ENCODE measurements at regions not wholly inside any gene's neighbourhood (a gene's known extent, or its start where the extent isn't known, plus 50 kb on each side); places are given as distances from the start of the nearest gene placed in this dataset.

DNA sequence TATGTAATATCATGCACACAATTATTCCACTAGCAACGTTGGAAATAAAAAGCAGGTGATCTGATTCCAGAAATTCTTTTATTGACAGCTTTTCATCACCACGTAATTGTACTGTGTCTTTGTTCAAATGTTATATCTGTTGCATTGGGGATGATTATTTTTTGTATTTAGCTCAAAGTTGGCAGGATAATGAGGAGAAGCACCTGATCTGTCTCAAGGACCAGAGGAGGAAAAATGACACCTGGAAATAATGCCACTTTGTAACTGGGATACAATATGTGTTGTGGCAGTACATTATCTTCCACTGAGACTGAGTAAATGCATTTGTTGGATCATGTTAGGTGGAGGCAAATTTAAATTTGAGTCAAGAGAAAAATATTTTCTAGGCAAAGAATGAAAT lies 1298.8 kb upstream of the CDH6 start:
- TF ChIP-seq FOXM1 (IDR thresholded peaks at IDR 0.05; ENCODE audit: borderline replicate concordance, low read depth) (no peak), RAD21 (IDR thresholded peaks at IDR 0.05; ENCODE audit: low read depth) (no peak)

DNA sequence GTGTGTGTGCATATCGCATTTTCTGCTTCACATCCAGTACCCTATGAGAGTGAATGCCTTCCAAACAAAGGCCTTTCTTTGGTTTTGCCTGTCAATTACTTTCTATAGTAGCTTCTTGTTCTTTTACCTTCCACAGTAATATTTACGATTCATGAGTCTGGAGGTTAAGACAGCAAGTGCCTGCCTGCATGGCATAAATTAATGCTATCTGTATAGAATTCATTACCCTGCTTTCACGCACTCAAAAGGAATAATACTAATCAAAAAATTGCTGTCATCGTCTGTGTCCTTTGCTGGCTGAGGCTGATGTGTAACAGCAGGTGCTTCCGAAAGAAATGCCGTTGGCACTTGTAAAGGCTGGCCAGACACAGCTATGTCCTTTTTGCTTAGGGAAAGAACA lies 1304.4 kb upstream of the CDH6 start:
- no peak for TF ChIP-seq ZBTB7A (IDR thresholded peaks at IDR 0.05; ENCODE audit: low read depth)
- TF ChIP-seq FOXM1 (IDR thresholded peaks at IDR 0.05; ENCODE audit: borderline replicate concordance, low read depth) = no peak
- TF ChIP-seq TCF12 (IDR thresholded peaks at IDR 0.05; ENCODE audit: low read depth) = no peak
- TF ChIP-seq, protein P1, sequence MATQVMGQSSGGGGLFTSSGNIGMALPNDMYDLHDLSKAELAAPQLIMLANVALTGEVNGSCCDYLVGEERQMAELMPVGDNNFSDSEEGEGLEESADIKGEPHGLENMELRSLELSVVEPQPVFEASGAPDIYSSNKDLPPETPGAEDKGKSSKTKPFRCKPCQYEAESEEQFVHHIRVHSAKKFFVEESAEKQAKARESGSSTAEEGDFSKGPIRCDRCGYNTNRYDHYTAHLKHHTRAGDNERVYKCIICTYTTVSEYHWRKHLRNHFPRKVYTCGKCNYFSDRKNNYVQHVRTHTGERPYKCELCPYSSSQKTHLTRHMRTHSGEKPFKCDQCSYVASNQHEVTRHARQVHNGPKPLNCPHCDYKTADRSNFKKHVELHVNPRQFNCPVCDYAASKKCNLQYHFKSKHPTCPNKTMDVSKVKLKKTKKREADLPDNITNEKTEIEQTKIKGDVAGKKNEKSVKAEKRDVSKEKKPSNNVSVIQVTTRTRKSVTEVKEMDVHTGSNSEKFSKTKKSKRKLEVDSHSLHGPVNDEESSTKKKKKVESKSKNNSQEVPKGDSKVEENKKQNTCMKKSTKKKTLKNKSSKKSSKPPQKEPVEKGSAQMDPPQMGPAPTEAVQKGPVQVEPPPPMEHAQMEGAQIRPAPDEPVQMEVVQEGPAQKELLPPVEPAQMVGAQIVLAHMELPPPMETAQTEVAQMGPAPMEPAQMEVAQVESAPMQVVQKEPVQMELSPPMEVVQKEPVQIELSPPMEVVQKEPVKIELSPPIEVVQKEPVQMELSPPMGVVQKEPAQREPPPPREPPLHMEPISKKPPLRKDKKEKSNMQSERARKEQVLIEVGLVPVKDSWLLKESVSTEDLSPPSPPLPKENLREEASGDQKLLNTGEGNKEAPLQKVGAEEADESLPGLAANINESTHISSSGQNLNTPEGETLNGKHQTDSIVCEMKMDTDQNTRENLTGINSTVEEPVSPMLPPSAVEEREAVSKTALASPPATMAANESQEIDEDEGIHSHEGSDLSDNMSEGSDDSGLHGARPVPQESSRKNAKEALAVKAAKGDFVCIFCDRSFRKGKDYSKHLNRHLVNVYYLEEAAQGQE (IDR thresholded peaks at IDR 0.05; ENCODE audit: low read depth) = no peak
- TF ChIP-seq CEBPB (IDR thresholded peaks at IDR 0.05) = no peak
- TF ChIP-seq EGR1 (IDR thresholded peaks at IDR 0.05) = no peak
- no peak for TF ChIP-seq YY1 (IDR thresholded peaks at IDR 0.05; ENCODE audit: low read depth)
- TF ChIP-seq TAF1 (IDR thresholded peaks at IDR 0.05; ENCODE audit: low read depth) = no peak
- TF ChIP-seq, protein P2, sequence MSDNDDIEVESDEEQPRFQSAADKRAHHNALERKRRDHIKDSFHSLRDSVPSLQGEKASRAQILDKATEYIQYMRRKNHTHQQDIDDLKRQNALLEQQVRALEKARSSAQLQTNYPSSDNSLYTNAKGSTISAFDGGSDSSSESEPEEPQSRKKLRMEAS (IDR thresholded peaks at IDR 0.05) = no peak
- no peak for TF ChIP-seq RAD21 (IDR thresholded peaks at IDR 0.05; ENCODE audit: low read depth)
- TF ChIP-seq NFIC (IDR thresholded peaks at IDR 0.05) = no peak

DNA sequence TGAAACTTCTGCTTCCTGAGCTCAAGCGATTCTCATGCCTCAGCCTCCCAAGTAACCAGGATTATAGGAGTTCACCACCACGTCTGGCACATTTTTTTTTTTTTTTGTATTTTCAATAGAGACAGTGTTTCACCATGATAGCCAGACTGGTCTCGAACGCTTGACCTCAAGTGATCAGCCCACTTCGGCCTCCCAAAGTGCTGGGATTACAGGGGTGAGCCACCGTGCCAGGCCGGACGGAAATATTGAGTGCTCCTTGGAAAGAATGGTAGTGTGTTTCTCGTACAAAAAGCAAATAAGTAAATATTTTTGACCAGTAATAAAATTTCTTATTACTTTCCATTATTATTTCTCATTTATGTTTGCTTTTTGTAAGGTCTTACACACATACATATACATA lies 1307.9 kb upstream of the CDH6 start:
- TF ChIP-seq YY1 (IDR thresholded peaks at IDR 0.05; ENCODE audit: low read depth) (no peak), NFIC (IDR thresholded peaks at IDR 0.05) (no peak), TCF12 (IDR thresholded peaks at IDR 0.05; ENCODE audit: low read depth) (no peak), TEAD4 (IDR thresholded peaks at IDR 0.05) (no peak), RAD21 (IDR thresholded peaks at IDR 0.05; ENCODE audit: low read depth) (no peak), EP300 (IDR thresholded peaks at IDR 0.05; ENCODE audit: borderline replicate concordance) (no peak), CEBPB (IDR thresholded peaks at IDR 0.05) (no peak), CREB1 (IDR thresholded peaks at IDR 0.05; ENCODE audit: low read depth) (no peak), EGR1 (IDR thresholded peaks at IDR 0.05) (no peak), TAF1 (IDR thresholded peaks at IDR 0.05; ENCODE audit: low read depth) (no peak), FOXM1 (IDR thresholded peaks at IDR 0.05; ENCODE audit: borderline replicate concordance, low read depth) (no peak), ZBTB7A (IDR thresholded peaks at IDR 0.05; ENCODE audit: low read depth) (no peak)
- TF ChIP-seq, protein P3, sequence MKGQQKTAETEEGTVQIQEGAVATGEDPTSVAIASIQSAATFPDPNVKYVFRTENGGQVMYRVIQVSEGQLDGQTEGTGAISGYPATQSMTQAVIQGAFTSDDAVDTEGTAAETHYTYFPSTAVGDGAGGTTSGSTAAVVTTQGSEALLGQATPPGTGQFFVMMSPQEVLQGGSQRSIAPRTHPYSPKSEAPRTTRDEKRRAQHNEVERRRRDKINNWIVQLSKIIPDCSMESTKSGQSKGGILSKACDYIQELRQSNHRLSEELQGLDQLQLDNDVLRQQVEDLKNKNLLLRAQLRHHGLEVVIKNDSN (IDR thresholded peaks at IDR 0.05) = no peak
- TF ChIP-seq, protein P1 (IDR thresholded peaks at IDR 0.05; ENCODE audit: low read depth) = no peak
- TF ChIP-seq, protein P2 (IDR thresholded peaks at IDR 0.05) = no peak

DNA sequence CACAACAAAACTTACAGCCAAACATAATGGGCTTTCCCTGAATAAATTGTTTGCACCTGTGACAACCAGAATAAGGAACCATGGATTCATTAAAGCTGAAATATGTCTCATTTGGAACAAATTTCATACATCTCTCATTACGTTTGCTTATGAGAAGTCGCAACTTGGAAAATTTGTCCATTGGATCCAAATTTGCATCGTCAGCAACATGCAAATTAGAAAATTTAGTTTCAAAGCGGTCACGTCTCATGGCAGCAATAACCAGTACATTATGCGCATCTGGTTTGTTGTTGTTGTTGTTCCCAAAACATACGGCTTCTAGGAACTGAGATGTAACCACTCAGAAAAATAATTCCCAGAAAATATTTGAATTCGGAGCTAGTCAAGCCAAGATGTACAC lies 1311.5 kb upstream of the CDH6 start:
- TF ChIP-seq, protein P2 (IDR thresholded peaks at IDR 0.05) = no peak
- no peak for TF ChIP-seq RAD21 (IDR thresholded peaks at IDR 0.05; ENCODE audit: low read depth)
- TF ChIP-seq TCF12 (IDR thresholded peaks at IDR 0.05; ENCODE audit: low read depth) = no peak
- no peak for TF ChIP-seq EP300 (IDR thresholded peaks at IDR 0.05; ENCODE audit: borderline replicate concordance)

DNA sequence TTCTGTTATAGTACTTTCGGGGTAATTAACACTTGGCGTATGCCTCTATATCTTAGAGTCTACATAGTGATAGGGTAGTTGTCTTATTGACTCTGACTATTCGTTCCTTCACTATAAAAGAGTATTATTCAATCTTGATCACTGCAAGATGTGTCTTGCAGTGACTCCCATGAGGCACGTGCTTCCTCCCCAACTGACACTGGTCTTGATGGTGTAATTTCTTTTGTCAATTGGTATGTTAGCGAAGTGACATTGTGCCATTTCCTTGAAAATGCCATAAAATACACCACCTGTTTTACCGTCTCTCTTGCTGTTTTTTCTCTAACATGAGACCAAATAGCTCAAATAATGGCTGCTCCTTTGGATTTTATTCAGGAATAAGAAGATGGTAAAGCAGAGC lies 1314.1 kb upstream of the CDH6 start:
- TF ChIP-seq RAD21 (IDR thresholded peaks at IDR 0.05; ENCODE audit: low read depth) = no peak
- TF ChIP-seq, protein P3 (IDR thresholded peaks at IDR 0.05) = no peak
- no peak for TF ChIP-seq YY1 (IDR thresholded peaks at IDR 0.05; ENCODE audit: low read depth)

DNA sequence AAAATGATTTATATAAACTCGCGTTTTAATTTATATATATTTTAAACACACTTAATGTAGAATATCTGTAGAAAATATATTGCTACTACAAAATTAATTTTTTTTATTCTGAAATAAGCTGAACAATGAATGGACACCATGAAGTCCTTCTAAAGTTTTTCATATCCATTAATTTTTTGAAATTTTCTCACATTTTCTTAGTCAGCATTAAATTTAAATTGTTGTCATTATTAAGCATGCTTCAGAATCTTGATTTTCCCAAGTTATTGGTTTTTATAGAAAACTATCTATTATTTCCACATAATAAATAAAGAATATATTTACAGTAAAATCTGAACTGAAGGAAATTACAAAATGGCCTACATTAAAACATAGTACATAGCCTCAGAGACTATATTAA lies 1314.9 kb upstream of the CDH6 start:
- TF ChIP-seq EP300 (IDR thresholded peaks at IDR 0.05; ENCODE audit: borderline replicate concordance) (no peak), YY1 (IDR thresholded peaks at IDR 0.05; ENCODE audit: low read depth) (no peak), NFIC (IDR thresholded peaks at IDR 0.05) (no peak), ZBTB7A (IDR thresholded peaks at IDR 0.05; ENCODE audit: low read depth) (no peak), EGR1 (IDR thresholded peaks at IDR 0.05) (no peak), CREB1 (IDR thresholded peaks at IDR 0.05; ENCODE audit: low read depth) (no peak), TCF12 (IDR thresholded peaks at IDR 0.05; ENCODE audit: low read depth) (no peak), TEAD4 (IDR thresholded peaks at IDR 0.05) (no peak), CEBPB (IDR thresholded peaks at IDR 0.05) (no peak)
- TF ChIP-seq, protein P3 (IDR thresholded peaks at IDR 0.05) = no peak
- TF ChIP-seq, protein P1 (IDR thresholded peaks at IDR 0.05; ENCODE audit: low read depth) = no peak

All from Ishikawa (cell line).